Panc1 (cell line): ENCODE measurements at regions not wholly inside any gene's neighbourhood (a gene's known extent, or its start where the extent isn't known, plus 50 kb on each side); places are given as distances from the start of the nearest gene placed in this dataset.

Experiments used
- ATAC-seq: fragments of 200-7000 bp; cut with Tn5 transposase; 2 replicates; pipeline ENCODE4 v1.9.1; 2020; ENCODE audit warnings: mild to moderate bottlenecking, moderate library complexity
- BruUV-seq: library from RNA; stranded (reverse); fragments of 400-500 nt; replicated peaks from 2 replicates; lab custom pipeline; 2021; lab: Mats Ljungman, UMichigan
- CTCF ChIA-PET: fragments of 300-600 bp; sonication (Branson Sonifier 250); formaldehyde crosslinking; loops from one replicate; lab custom pipeline; 2022; ENCODE audit warnings: antibody characterized with exemption; lab: Charles Lee
- POLR2A ChIA-PET: fragments of 300-600 bp; sonication (Branson Sonifier 250); formaldehyde crosslinking; loops from one replicate; lab custom pipeline; 2022; ENCODE audit warnings: antibody characterized with exemption; lab: Charles Lee
- DNase-seq: peaks from one replicate; pipeline ENCODE4 v3.0.0-alpha.2; 2010; ENCODE audit warnings: low read depth, low spot score
- H3K27ac ChIP-seq: 2 replicates; pipeline ENCODE4 v1.5.1; 2011; ENCODE audit warnings: mild to moderate bottlenecking, low read length, inconsistent platforms
- H3K27me3 ChIP-seq: fragments of 200-500 bp; sonication (Bioruptor generic); 2 replicates; pipeline ENCODE4 v1.6.0; 2014; ENCODE audit warnings: low read length, inconsistent platforms; ENCODE audit not compliant: control insufficient read depth, insufficient read depth
- H3K36me3 ChIP-seq: fragments of 200-500 bp; sonication (Bioruptor generic); 2 replicates; pipeline ENCODE4 v1.5.1; 2014; ENCODE audit warnings: inconsistent platforms, mild to moderate bottlenecking, low read length, moderate library complexity; ENCODE audit not compliant: control insufficient read depth, insufficient read depth
- H3K4me1 ChIP-seq: 2 replicates; pipeline ENCODE4 v1.5.1; 2011; ENCODE audit warnings: inconsistent platforms, mild to moderate bottlenecking, low read length, moderate library complexity; ENCODE audit not compliant: control insufficient read depth, insufficient read depth
- H3K4me3 ChIP-seq, 2 experiments: 2 replicates each; pipeline ENCODE4 v1.5.1; 2011 to 2012; ENCODE audit warnings: low read depth in 2 of 2, low read length in 2 of 2, mild to moderate bottlenecking in 2 of 2, inconsistent platforms in 1 of 2, moderate library complexity in 1 of 2
- H3K9me3 ChIP-seq: fragments of 200-500 bp; sonication (Bioruptor generic); 2 replicates; pipeline ENCODE4 v1.5.1; 2014; ENCODE audit warnings: low read depth, mild to moderate bottlenecking, inconsistent platforms, low read length, moderate library complexity; ENCODE audit not compliant: control insufficient read depth, insufficient read depth
- CTCF ChIP-seq: fragments of 450-650 bp; IDR thresholded peaks from 2 replicates; pipeline ENCODE4 v1.5.1; 2017; ENCODE audit warnings: mild to moderate bottlenecking
- POLR2AphosphoS5 ChIP-seq: IDR thresholded peaks from 2 replicates; pipeline ENCODE4 v1.6.1; 2012; ENCODE audit warnings: mild to moderate bottlenecking, low read depth, low read length, moderate library complexity
- REST ChIP-seq, 2 experiments: IDR thresholded peaks; 2 replicates each; pipeline ENCODE4 v1.6.1; 2011 to 2012; ENCODE audit warnings: low read depth in 2 of 2, control low read depth in 1 of 2, low read length in 1 of 2, mild to moderate bottlenecking in 1 of 2, moderate library complexity in 1 of 2; ENCODE audit not compliant: insufficient read depth in 1 of 2
- SIN3A ChIP-seq: IDR thresholded peaks from 2 replicates; pipeline ENCODE4 v1.6.1; 2012; ENCODE audit warnings: low read depth, mild to moderate bottlenecking, low read length, moderate library complexity, borderline replicate concordance; ENCODE audit not compliant: insufficient read depth
- TCF7L2 ChIP-seq: IDR thresholded peaks from 2 replicates; pipeline ENCODE4 v1.6.1; 2011; ENCODE audit warnings: mild to moderate bottlenecking, low read depth, low read length, inconsistent platforms
- in situ Hi-C: cut with HindIII; loops from 2 replicates; pipeline ENCODE4 v1.10.0; 2016; ENCODE audit warnings: low sequenced_read_pairs, low pct_unique_long_range_greater_than_20kb
- intact Hi-C: fragments of 100-400 bp; cut with micrococcal nuclease; formaldehyde crosslinking; loops from one replicate; pipeline ENCODE4 v1.10.0; 2022; ENCODE audit not compliant: unreplicated experiment

- TF ChIP-seq TCF7L2 (no peak), POLR2AphosphoS5 (no peak), REST (IDR thresholded peaks at IDR 0.05; ENCODE audit: insufficient read depth in 1 of 2, low read depth in 2 of 2, low read length in 1 of 2) (no peak), SIN3A (no peak), CTCF (no peak)
- Histone ChIP-seq H3K9me3 (no peaks in the 10 kb centered on the region), H3K27me3 (no peaks in the 10 kb centered on the region), H3K36me3 (no peaks in the 10 kb centered on the region), H3K27ac (no peak overlapping the region), H3K4me1 (no peaks in the 10 kb centered on the region), H3K4me3 (no peak overlapping the region)
- intact Hi-C loops (no loop called here), in situ Hi-C loops (no loop called here)
- BruUV-seq = no TSS peak
- DNase-seq = no peak
- ATAC-seq = no peak
- CTCF ChIA-PET = no interaction called here
- POLR2A ChIA-PET = no interaction called here
These were observed 452.7 kb upstream of the KLF4 start for GRCh38 chr9:107942291-107942690.

GRCh38 chr9:107940616-107941595, 451.3 kb upstream of the KLF4 start:
- TF ChIP-seq SIN3A (no peak), REST (IDR thresholded peaks at IDR 0.05; ENCODE audit: insufficient read depth in 1 of 2, low read depth in 2 of 2, low read length in 1 of 2) (no peak), CTCF (no peak), POLR2AphosphoS5 (no peak), TCF7L2 (no peak)
- DNase-seq = no peak
- ChIA-PET CTCF (no interaction called here), POLR2A (no interaction called here)
- in situ Hi-C loops = no loop called here
- Histone ChIP-seq H3K9me3 (no peaks in the 10 kb centered on the region), H3K27me3 (no peaks in the 10 kb centered on the region), H3K36me3 (no peaks in the 10 kb centered on the region), H3K27ac (no peak overlapping the region), H3K4me1 (no peaks in the 10 kb centered on the region), H3K4me3 (no peak overlapping the region)
- no TSS peak for BruUV-seq
- no peak for ATAC-seq
- intact Hi-C loops = no loop called here
